GM12878 (cell line): ENCODE measurements at regions not wholly inside any gene's neighbourhood (a gene's known extent, or its start where the extent isn't known, plus 50 kb on each side); places are given as distances from the start of the nearest gene placed in this dataset.

Experiments
- CTCF ChIP-seq, 3 experiments: IDR thresholded peaks in 2 of 3; conservative IDR thresholded peaks in 1 of 3; 2 replicates each; pipeline ENCODE4 v1.5.1; 2011; ENCODE audit warnings: low read depth in 3 of 3, low read length in 3 of 3, mild to moderate bottlenecking in 3 of 3, control low read depth in 2 of 3, moderate library complexity in 2 of 3, inconsistent platforms in 1 of 3, mixed read lengths in 1 of 3; ENCODE audit not compliant: control insufficient read depth in 2 of 3, insufficient read depth in 1 of 3; ENCODE audit errors: extremely low read depth in 1 of 3
- E2F4 ChIP-seq: IDR thresholded peaks from 2 replicates; pipeline ENCODE4 v1.6.1; 2012; ENCODE audit warnings: low read depth, low read length, improper control_type of control experiment
- EZH2 ChIP-seq: IDR thresholded peaks from 2 replicates; pipeline ENCODE4 v1.6.1; 2012; ENCODE audit warnings: low read depth, mild to moderate bottlenecking, control low read depth, inconsistent platforms, low read length, borderline replicate concordance; ENCODE audit not compliant: control insufficient read depth
- JUND ChIP-seq: IDR thresholded peaks from 2 replicates; pipeline ENCODE4 v1.6.1; 2012; ENCODE audit warnings: low read depth, mild to moderate bottlenecking, low read length, improper control_type of control experiment, moderate library complexity
- MYC ChIP-seq: IDR thresholded peaks from 2 replicates; pipeline ENCODE4 v1.6.1; 2011; ENCODE audit warnings: mild to moderate bottlenecking, low read length, moderate library complexity, inconsistent platforms; ENCODE audit not compliant: insufficient read depth, insufficient replicate concordance, insufficient read length, severe bottlenecking
- PAX8 ChIP-seq: fragments of 450-650 bp; IDR thresholded peaks from 2 replicates; pipeline ENCODE4 v1.6.1; 2017; ENCODE audit warnings: mild to moderate bottlenecking, moderate library complexity

GRCh38 chr5:98576275-98576674, 197.2 kb upstream of the RGMB start:
- no peak for TF ChIP-seq PAX8
- no peak for TF ChIP-seq JUND
- no peak for TF ChIP-seq E2F4
- TF ChIP-seq EZH2, result no peak
- TF ChIP-seq CTCF (IDR thresholded peaks at IDR 0.05 in 2 of 3, conservative IDR thresholded peaks at IDR 0.05 in 1 of 3; ENCODE audit: control insufficient read depth in 2 of 3, extremely low read depth in 1 of 3, insufficient read depth in 1 of 3, low read depth in 3 of 3, low read length in 3 of 3), result no peak
- TF ChIP-seq MYC, result no peak
